Omental fat pad (tissue), 3 donors: ENCODE measurements at regions not wholly inside any gene's neighbourhood (a gene's known extent, or its start where the extent isn't known, plus 50 kb on each side); places are given as distances from the start of the nearest gene placed in this dataset.

ENCODE experiments used
- ATAC-seq: fragments of 150-250 bp; one replicate; pipeline ENCODE4 v1.9.1; 2016; ENCODE audit warnings: mild to moderate bottlenecking, moderate library complexity; ENCODE audit not compliant: low FRiP score
- DNase-seq: peaks from one replicate; pipeline ENCODE4 v3.0.0-alpha.2; 2019; ENCODE audit warnings: low spot score
- CTCF ChIP-seq, 3 donors: fragments of 450-650 bp; IDR thresholded peaks; one replicate each; pipeline ENCODE4 v1.5.1; 2016 to 2017; ENCODE audit warnings: antibody characterized with exemption in 3 of 3, mild to moderate bottlenecking in 3 of 3, moderate library complexity in 2 of 3

- DNase-seq = no peak
- no peak for ATAC-seq
- TF ChIP-seq CTCF (IDR thresholded peaks at IDR 0.05) = no peak
Observed at GRCh38 chr9:18215626-18216025, 258.3 kb upstream of the ADAMTSL1 start.

GRCh38 chr9:18216376-18216775, 257.6 kb upstream of the ADAMTSL1 start:
- DNase-seq (no peak), ATAC-seq (no peak)
- no peak for TF ChIP-seq CTCF (IDR thresholded peaks at IDR 0.05)

- no peak for TF ChIP-seq CTCF (IDR thresholded peaks at IDR 0.05)
- DNase-seq (no peak), ATAC-seq (no peak)
Observed at GRCh38 chr9:18228101-18228500, 245.9 kb upstream of the ADAMTSL1 start.

- DNase-seq = no peak
- TF ChIP-seq CTCF (IDR thresholded peaks at IDR 0.05) = no peak
- ATAC-seq = no peak
Observed at GRCh38 chr9:18229992-18230676, 243.8 kb upstream of the ADAMTSL1 start.

- TF ChIP-seq CTCF (IDR thresholded peaks at IDR 0.05) = no peak
- ATAC-seq = no peak
- no peak for DNase-seq
Observed at GRCh38 chr9:18233311-18233710, 240.6 kb upstream of the ADAMTSL1 start.

GRCh38 chr9:18233776-18234445, 240.0 kb upstream of the ADAMTSL1 start:
- no peak for DNase-seq
- TF ChIP-seq CTCF (IDR thresholded peaks at IDR 0.05) = no peak
- no peak for ATAC-seq
